ENCODE measurements at regions not wholly inside any gene's neighbourhood (a gene's known extent, or its start where the extent isn't known, plus 50 kb on each side); places are given as distances from the start of the nearest gene placed in this dataset.
"Not testable (repeated sequence)": the region's sequence is repeated elsewhere in the genome, so short reads cannot be mapped to it uniquely, and the experiment has no call there.

DNA sequence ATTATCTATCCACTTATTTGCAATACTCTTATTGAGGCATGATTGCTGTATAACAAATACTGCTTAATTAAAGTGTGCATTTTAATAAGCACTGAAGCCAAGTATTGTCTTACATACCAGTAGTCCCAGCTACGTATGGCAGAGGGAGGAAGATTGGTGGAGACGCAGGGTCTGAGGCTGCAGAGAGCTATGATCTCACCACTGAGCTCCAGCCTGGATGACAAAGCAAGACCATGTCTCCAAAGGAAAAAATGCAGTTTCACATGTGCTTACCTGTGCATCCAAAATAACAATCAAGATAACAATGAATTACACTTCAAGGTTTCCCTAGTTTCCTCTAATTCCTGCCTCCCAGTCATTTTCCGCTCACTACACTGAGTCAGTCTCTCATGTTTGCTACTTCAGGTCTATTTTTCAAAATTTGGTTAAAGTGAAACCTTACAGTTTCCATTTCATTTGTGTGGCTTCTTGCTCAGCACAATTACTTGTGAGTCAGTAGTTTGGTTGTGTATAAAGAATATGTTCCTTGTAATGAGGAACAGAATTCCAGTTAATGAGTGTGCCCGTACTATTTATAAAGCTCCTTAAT, 1250.1 kb downstream of the TMEM121 start:
- Histone ChIP-seq H3K27ac (no peak overlapping the region), H3K36me3 (peaks cover 0 to 11% (median 0%) of the 10 kb centered on the region in 11 experiments; a peak in 1 of 22 replicates), H4K20me1 (no peaks in the 10 kb centered on the region), H3K9ac (no peak overlapping the region), H3K4me3 (no peak overlapping the region), H3K27me3 (no peaks in the 10 kb centered on the region), H3K9me3 (replicated peaks in 1 of 11) (peaks cover 22 to 35% (median 30%) of the 10 kb centered on the region in 11 experiments), H3K4me2 (peak overlapping the region in 4 of 11 experiments; percentile 80 to 92 (median 86); a peak in 5 of 22 replicates), H3K4me1 (peaks cover 0 to 61% (median 51%) of the 10 kb centered on the region in 10 experiments; a peak in 15 of 20 replicates)
- TF ChIP-seq Cebpa-rat (IDR thresholded peaks at IDR 0.05) = no peak

DNA sequence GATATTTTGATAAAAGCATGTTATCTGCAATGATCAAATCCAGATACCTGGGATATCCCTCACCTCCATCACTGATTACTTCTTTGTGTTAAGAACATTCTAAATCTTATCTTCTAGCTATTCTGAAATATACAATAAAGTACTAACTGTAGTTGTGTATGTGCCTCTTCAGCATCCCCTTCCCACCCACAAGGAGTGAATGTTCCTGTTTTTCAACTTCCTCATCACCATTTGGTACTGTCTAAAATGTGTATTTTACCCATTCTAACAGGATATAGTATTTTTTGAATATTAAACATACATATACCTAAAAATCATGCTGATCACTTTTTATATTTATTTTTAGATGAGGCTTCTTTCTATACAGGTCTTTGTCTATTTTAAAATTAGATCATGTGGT, 1252.6 kb downstream of the TMEM121 start:
- H3K9me3 ChIP-seq (replicated peaks in 1 of 11) = peaks cover 27 to 41% (median 35%) of the 10 kb centered on the region in 11 experiments
- no peak overlapping the region for H3K4me2 ChIP-seq
- H3K4me1 ChIP-seq = peaks cover 0 to 37% (median 26%) of the 10 kb centered on the region in 10 experiments; a peak in 15 of 20 replicates
- H3K9ac ChIP-seq = no peak overlapping the region
- H3K27ac ChIP-seq = no peak overlapping the region
- no peak for TF ChIP-seq Cebpa-rat (IDR thresholded peaks at IDR 0.05)
- no peaks in the 10 kb centered on the region for H4K20me1 ChIP-seq
- peaks cover 0 to 11% (median 0%) of the 10 kb centered on the region in 11 experiments; a peak in 1 of 22 replicates for H3K36me3 ChIP-seq
- no peak overlapping the region for H3K4me3 ChIP-seq
- H3K27me3 ChIP-seq = no peaks in the 10 kb centered on the region

DNA sequence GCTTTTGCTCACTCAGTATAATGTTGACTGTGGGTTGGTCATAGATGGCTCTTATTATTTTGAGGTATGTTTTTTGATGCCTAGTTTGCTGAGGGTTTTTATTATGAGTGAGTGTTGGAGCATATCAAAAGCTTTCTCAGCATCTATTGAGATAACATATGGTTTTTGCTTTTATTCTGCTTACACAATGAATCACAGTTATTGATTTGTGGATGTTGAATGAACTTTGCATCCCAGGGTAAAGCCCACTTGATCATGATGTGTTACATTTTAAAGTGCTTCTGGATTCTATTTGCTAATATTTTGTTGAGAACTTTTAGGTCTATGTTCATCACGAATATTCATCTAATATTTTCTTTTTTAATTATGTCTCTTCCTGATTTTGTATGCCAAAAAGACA, 1260.3 kb downstream of the TMEM121 start:
- Histone ChIP-seq H3K27me3 (no peaks in the 10 kb centered on the region), H3K4me1 (peaks cover 0 to 51% (median 26%) of the 10 kb centered on the region in 10 experiments; a peak in 16 of 20 replicates), H3K36me3 (no peaks in the 10 kb centered on the region), H3K27ac (no peak overlapping the region), H3K9ac (no peak overlapping the region), H3K4me3 (no peak overlapping the region), H3K4me2 (no peak overlapping the region), H4K20me1 (no peaks in the 10 kb centered on the region), H3K9me3 (replicated peaks in 1 of 11) (peaks cover 0 to 8% (median 4%) of the 10 kb centered on the region in 11 experiments; a peak in 11 of 22 replicates)
- no peak for TF ChIP-seq Cebpa-rat (IDR thresholded peaks at IDR 0.05)

DNA sequence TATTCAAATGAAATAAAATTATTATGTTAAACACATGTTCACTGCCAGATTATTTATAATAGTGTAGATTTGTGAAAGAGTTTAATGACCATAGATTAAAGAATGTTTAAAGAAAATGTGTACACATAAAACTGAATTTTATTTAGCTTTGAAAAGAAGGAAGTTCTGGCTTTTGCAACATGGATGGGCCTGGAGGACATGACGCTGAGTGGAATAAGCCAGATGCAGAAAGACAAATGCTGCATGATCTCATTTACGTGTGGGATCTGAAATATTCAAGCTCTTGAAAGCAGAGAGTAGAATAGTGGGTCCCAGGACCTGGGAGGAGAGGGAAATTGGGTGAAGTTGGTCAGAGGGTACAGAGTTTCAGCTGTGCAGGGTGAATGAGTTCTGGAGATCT, 1261.2 kb downstream of the TMEM121 start:
- Histone ChIP-seq H3K4me2 (peak overlapping the region in 3 of 11 experiments; percentile 51 to 70 (median 57); a peak in 3 of 22 replicates), H3K9me3 (replicated peaks in 1 of 11) (peaks cover 0 to 7% (median 0%) of the 10 kb centered on the region in 11 experiments; a peak in 2 of 22 replicates), H3K36me3 (no peaks in the 10 kb centered on the region), H3K4me1 (peaks cover 0 to 51% (median 26%) of the 10 kb centered on the region in 10 experiments; a peak in 16 of 20 replicates), H3K27ac (no peak overlapping the region), H3K27me3 (no peaks in the 10 kb centered on the region), H3K9ac (no peak overlapping the region), H4K20me1 (no peaks in the 10 kb centered on the region), H3K4me3 (no peak overlapping the region)
- TF ChIP-seq Cebpa-rat (IDR thresholded peaks at IDR 0.05) = no peak

DNA sequence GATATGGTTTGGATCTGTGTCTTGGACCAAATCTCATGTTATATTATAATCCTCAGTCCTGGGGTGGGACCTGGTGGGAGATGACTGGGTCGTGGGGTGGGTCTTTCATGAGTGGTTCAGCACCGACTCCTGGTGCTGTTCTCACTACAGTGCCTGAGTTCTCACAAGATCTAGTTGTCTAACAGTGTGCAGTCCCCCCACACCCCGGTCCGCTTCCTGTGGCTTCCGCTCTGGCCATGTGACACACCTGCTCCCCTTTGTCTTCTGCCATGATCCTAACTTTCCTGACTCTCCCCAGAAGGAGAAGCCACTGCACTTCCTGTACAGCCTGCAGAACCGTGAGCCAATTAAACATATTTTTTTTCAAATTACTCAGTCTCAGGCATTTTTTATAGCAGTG, 1262.2 kb downstream of the TMEM121 start:
- peak overlapping the region in 8 of 11 experiments; percentile 26 to 70 (median 49); a peak in 14 of 22 replicates for H3K4me2 ChIP-seq
- peaks cover 0 to 51% (median 26%) of the 10 kb centered on the region in 10 experiments; a peak in 16 of 20 replicates for H3K4me1 ChIP-seq
- peaks cover 0 to 7% (median 0%) of the 10 kb centered on the region in 11 experiments; a peak in 2 of 22 replicates for H3K9me3 ChIP-seq (replicated peaks in 1 of 11)
- H3K4me3 ChIP-seq = no peak overlapping the region
- no peak overlapping the region for H3K27ac ChIP-seq
- H3K36me3 ChIP-seq = no peaks in the 10 kb centered on the region
- TF ChIP-seq Cebpa-rat (IDR thresholded peaks at IDR 0.05) = no peak
- no peaks in the 10 kb centered on the region for H3K27me3 ChIP-seq
- H4K20me1 ChIP-seq = no peaks in the 10 kb centered on the region
- H3K9ac ChIP-seq = no peak overlapping the region

DNA sequence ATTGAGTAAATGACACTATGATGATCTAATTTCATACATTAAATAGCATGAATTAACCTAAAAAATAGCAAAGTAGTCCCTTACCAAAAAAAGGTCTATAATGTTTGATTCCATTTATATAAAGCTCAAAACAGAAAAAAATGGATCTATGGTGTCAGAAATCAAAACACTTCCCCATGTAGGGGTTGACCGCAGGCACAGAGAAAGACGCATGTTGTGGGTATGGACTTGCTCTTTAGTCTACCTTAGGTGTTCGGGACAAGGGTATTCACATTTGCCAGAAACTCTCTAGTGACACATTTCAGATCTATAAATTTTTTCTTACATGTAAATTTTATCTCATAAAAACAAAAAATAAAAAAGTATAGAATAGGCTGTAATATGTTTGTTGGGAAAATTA, 1262.9 kb downstream of the TMEM121 start:
- no peak for TF ChIP-seq Cebpa-rat (IDR thresholded peaks at IDR 0.05)
- Histone ChIP-seq H3K9ac (no peak overlapping the region), H3K4me2 (peak overlapping the region in 1 of 11 experiments; percentile 21; a peak in 2 of 22 replicates), H3K27ac (no peak overlapping the region), H3K27me3 (no peaks in the 10 kb centered on the region), H3K4me3 (no peak overlapping the region), H3K4me1 (peaks cover 0 to 51% (median 26%) of the 10 kb centered on the region in 10 experiments; a peak in 16 of 20 replicates), H3K36me3 (no peaks in the 10 kb centered on the region), H4K20me1 (no peaks in the 10 kb centered on the region), H3K9me3 (replicated peaks in 1 of 11) (0 out of 22 replicates have a peak, but pooled peaks cover 0 to 2% (median 0%) of the 10 kb centered on the region in 11 experiments)

DNA sequence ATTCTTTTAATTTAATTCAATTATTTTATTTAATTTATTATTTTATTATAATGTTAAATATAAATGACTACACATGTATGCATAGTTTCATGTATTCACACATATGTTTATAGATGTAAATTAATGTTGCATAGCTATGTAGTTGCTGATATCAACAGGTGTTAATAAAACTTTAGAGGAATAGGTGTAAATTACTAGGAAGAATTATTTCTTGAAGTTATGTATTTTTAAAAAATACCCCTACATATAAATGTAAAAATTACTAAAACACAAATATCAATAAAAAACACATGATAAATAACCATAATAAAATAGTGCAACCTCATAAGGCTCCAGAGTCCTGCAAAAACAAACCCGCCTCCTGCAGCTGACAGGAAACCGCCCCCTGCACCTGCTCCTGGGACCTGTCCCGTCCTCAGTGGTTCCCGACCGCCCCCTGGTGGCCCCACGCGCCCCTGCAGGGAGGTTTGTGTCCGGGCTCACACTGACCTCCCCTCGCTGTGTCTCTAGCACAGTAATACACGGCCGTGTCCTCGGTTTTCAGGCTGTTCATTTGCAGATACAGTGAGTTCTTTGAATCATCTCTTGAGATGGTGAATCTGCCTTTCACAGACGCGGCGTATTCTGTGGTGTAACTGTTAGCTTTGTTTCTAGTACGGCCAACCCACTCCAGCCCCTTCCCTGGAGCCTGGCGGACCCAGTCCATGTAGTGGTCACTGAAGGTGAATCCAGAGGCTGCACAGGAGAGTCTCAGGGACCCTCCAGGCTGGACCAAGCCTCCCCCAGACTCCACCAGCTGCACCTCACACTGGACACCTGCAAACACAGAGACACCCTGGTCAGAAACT, 1264.0 kb downstream of the TMEM121 start:
- Histone ChIP-seq H3K36me3 (no peaks in the 10 kb centered on the region), H3K4me3 (no peak overlapping the region), H3K4me1 (peaks cover 0 to 51% (median 26%) of the 10 kb centered on the region in 10 experiments; a peak in 16 of 20 replicates), H3K27me3 (no peaks in the 10 kb centered on the region), H3K9ac (0 out of 22 replicates have a peak overlapping the region, but pooled peaks of 1 of the 11 experiments have one; percentile 21), H4K20me1 (no peaks in the 10 kb centered on the region), H3K9me3 (replicated peaks in 1 of 11) (no peaks in the 10 kb centered on the region), H3K4me2 (peak overlapping the region; percentile 23 to 74 (median 70); a peak in 19 of 22 replicates), H3K27ac (no peak overlapping the region)
- no peak for TF ChIP-seq Cebpa-rat (IDR thresholded peaks at IDR 0.05)

DNA sequence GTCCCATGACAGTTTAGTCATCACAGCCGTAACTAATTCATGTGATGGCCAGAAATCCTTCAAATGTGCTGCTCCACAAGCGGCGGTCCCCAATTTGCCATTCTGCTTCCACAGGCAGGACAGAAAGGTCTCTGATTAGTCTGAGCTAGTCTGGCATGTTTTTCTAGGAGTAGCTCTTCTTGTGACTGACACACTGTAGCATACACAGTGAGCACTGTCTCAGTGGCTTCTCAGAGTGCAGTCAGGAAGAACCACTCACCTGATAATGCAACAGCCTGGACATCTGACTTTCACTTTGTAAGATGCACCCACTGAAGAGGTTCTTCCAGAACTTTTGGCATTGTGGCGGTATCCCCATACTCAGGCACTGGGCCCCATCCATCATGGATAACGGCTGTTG, 1266.2 kb downstream of the TMEM121 start:
- Histone ChIP-seq H3K4me1 (peaks cover 0 to 41% (median 26%) of the 10 kb centered on the region in 10 experiments; a peak in 16 of 20 replicates), H3K4me2 (no peak overlapping the region; a peak in 1 of 22 replicates), H4K20me1 (no peaks in the 10 kb centered on the region), H3K36me3 (no peaks in the 10 kb centered on the region), H3K9me3 (replicated peaks in 1 of 11) (no peaks in the 10 kb centered on the region), H3K9ac (no peak overlapping the region), H3K27ac (no peak overlapping the region), H3K27me3 (no peaks in the 10 kb centered on the region), H3K4me3 (no peak overlapping the region)
- no peak for TF ChIP-seq Cebpa-rat (IDR thresholded peaks at IDR 0.05)

DNA sequence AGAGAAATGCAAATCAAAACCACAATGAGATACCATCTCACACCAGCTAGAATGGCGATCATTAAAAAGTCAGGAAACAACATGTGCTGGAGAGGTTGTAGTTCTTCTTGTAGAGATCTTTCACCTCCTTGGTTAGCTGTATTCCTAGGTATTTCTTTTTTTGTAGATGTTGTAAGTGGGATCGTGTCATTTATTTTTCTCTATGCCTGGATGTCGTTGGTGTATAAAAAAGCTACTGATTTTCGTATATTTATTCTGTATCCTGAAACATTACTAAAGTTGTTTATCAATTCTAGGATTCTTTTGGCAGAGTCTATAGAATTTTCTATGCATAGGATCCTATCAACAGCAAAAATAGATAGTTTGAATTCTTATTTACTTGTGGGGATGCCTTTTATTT, 1271.8 kb downstream of the TMEM121 start:
- not testable (repeated sequence) for H3K4me1 ChIP-seq; H3K9ac ChIP-seq; H3K9me3 ChIP-seq (replicated peaks in 1 of 11); H3K36me3 ChIP-seq; H3K27ac ChIP-seq; H3K4me3 ChIP-seq; H3K27me3 ChIP-seq; H3K4me2 ChIP-seq; H4K20me1 ChIP-seq

Measured in BLaER1 treated with 17β-estradiol and CSF1 and Interleukin-3, amounts not matched to agents 10 nM and 100 nM (cell line).